Stimulated activated CD4-positive, alpha-beta T cell treated with anti-CD3 and anti-CD28 coated beads, TNF-alpha, amount 100 ng/mL, for 48 hours (primary cell): ENCODE measurements at regions not wholly inside any gene's neighbourhood (a gene's known extent, or its start where the extent isn't known, plus 50 kb on each side); places are given as distances from the start of the nearest gene placed in this dataset.

Experiments used
- DNase-seq, 3 donors: peaks; one replicate each; pipeline ENCODE4 v3.0.0-alpha.2; 2020; ENCODE audit warnings: low read depth in 3 of 3

- no peak for DNase-seq
Observed at GRCh38 chr1:229205854-229206253, 65.1 kb upstream of the RAB4A start.

DNA sequence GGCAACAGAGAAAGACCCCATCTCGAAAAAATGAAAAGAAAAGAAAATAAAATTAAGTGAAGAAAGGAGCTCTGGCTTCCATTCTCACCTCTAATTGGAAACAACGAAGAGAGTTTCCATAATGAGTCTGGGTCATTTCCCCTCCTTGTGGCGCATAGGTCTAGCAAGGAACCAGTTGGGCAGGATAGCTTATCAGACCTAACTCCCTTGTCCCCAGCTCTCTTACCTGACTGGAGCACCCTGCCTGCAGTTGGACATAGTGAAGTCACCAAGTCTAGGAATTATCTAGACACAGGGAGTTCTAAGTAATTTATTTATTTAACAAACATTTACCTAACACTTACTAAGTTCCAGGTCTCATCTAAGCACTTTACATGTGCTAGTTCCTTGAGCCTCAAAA is 63.0 kb upstream of the RAB4A start:
- DNase-seq = no peak

DNA sequence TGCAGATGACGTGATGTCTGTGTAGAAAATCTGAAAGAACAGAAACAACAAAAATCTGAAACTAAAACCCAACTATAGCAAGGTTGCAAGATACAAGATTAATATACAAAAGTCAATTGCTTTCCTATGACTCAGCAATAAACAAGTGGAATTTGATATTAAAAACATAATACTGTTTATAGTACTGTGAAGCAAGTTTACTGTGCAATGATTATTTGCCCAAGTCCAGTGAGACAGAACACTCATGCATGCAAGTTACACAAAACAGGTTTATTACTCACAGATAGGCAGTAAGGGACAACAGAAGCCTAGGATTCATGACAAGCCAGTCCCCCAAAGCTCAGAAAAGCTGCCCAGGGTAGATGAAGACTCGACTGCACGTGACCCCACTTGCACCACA is 62.4 kb upstream of the RAB4A start:
- DNase-seq = no peak

DNA sequence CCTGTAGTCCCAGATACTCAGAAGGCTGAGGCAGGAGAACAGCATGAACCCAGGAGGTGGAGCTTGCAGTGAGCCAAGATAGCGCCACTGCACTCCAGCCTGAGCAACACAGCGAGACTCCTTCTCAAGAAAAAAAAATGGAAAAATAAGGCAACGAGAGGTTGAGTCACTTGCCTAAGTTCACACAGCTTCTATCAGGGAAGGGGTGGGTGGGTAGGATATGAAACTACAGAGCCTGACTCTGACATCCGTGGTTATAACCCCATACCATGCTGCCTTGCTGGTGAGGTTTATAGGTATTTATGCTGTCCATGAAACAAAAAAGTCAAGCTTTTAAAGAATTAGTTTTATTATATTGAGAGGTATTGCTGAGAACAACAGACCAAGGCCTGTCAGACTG is 61.5 kb upstream of the RAB4A start:
- DNase-seq = no peak

DNA sequence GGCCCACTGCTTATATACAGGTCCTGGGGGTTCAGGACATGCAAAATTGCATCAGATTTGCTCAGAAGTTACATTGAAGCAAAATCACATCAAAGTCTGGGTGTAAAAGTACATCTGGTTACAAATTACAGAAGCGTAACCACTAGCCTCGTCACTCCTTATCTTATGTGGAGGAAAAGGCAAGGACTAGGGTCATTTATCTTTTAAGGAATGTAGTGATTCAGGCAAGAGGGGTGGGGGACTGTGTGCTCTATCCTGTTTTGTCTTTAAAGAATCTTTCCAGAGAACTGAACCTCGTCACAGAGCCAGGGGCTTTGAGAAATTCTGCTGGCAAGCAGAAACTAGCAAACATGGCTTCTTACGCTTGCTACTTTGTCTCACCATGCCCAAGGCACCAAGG is 61.1 kb upstream of the RAB4A start:
- DNase-seq = no peak

DNA sequence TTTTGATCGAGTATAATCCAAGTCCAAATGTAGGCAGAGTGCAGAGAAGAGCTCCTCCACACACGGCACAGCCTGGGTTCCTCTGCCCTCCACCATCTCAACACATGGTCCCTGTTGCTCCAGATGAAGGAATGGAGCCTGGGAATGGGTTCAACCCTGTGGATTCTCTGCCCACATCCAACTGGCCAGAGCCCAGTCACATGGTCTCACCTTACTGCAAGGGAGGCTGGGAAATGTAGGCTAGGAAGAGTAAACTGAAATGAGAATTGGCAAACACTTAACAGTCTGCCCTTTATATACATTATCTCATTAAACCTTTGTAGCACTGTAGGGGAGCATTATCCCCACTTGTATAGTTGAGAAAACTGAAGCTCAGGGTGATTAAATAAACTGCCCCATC is 60.1 kb upstream of the RAB4A start:
- DNase-seq = no peak

DNA sequence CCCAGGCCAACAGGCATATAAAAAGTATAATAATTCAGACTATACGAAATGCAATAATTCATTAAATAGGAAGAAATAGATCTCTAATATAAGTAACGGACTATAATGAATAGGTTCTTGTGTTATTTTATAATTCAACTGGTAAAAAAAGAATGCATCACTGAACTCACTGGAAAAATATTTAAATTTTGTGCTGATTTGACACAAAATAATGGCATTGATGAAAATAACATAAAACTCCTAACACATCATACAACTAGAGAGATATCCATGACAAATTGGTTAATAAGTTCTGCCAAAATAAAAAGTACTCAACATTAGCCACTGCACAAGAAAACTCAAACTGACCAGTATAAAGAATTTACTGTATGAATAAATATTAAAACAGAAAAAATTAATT is 57.1 kb upstream of the RAB4A start:
- no peak for DNase-seq

- DNase-seq = no peak
Observed at GRCh38 chr1:229217716-229218115, 53.2 kb upstream of the RAB4A start.

DNA sequence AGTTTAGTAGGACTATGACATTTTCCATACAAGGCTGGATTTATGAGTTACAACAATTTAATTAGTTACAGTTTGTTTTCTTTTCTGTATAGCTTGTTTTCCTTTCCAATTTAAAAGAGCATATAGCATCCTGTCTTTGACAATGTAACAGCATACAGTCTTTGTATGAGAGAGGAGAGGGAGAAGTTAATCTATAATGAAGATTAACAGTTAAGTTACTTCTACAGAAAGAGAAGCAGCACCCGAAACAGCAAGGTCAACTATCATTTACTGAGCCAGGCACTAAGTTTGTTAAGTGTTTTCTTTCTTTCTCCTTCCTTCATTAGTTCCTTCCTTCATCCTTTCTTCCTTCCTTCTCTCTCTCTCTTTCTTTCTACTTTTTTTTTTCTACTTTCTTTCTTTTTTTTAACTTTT is 52.3 kb upstream of the RAB4A start:
- no peak for DNase-seq

DNA sequence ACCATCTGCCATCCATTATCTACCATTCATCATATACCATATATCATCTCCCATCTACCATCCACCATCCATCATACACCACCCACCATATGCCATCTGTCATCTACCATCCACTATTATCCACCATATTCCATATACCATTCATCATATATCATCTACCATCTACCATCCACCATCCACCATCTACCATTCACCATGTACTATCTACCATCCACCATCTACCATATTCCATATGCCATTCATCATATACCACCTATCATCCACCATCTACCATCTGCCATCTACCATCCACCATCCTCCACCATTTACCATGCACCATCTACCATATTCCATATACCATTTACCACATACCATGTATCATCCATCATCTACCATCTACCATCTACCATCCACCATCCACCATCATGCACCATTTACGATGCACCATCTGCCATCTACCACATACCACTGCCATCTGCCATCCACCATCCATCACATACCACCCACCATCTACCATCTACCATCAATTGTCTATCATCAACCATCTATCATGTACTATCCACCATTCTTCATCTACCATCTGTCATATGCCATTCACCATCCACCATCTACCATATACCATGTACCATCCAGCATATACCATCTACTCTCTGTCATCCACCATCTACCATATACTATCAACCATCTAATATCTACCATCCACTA is 50.6 kb upstream of the RAB4A start:
- DNase-seq = no peak

DNA sequence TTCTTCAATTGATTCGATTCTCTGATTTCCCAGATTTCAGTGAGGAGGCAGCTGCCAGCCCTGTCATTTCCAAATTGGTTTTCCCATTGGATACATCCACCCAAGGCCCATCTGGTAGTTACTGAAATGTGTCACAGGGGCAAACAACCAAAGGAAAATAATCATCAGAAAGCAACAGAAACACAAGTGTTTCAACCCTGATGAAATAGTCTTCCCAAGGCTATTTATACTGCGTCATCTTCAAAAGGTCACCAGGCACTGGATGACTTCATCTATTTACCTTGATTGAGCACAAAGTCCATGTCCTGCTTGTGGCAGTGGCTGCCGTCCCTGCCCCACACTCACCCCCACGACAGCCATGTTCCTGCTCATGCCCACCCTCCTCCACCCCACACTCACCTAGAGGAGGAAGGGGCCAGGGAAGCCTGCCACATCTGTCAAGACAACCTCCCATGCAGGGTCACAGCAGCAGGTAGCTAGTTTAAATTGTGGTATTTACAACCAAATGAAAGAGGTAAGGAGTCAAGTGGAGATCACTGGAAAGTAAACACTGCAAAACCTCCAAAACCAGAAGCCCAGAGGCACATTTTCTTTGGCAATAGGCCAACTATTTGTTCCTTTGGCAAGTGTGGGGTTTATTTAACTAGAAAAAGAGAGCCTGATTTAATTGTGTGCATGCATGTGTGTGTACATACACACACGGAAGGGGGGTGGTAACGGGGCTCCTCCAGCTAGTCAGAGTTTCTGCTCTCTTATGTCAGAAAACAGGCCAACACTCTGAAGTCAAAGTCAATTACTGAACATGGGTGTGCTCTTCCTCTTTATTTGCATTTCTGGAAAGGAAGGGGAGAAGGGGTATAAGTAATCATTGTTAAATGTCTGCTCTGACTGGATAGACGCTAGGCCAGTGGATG is 49.5 kb upstream of the RAB4A start:
- DNase-seq = no peak
